ENCODE measurements at regions not wholly inside any gene's neighbourhood (a gene's known extent, or its start where the extent isn't known, plus 50 kb on each side); places are given as distances from the start of the nearest gene placed in this dataset.

DNA sequence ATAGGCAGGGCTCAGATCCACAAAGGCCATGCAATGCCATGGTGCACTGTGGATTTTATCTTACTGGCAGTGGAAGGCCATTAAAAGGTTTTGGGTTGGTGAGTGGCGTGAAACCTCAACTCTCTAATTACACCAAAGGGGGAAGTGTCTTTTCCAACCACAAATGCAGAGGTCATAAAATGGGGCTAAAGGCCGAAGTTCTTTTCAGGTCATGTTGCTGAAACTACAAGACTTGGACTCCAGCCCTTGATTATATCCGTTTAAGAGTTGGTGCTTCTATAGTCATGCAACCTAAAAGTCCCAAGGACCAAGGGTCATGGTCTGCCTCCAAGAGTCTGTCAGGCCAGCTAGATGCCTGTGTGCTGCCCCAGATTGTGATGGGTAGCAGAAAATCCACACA, 434.3 kb downstream of the RAB38 start:
- Histone ChIP-seq H3K36me3 (ENCODE audit: insufficient read depth, low read length) (no peaks in the 10 kb centered on the region), H3K27me3 (ENCODE audit: insufficient read depth, low read depth, low read length) (no peaks in the 10 kb centered on the region), H3K9ac (ENCODE audit: low read length) (no peak overlapping the region), H4K20me1 (ENCODE audit: insufficient read depth) (no peaks in the 10 kb centered on the region), H3K9me2 (ENCODE audit: insufficient read depth, low read length) (no peaks in the 10 kb centered on the region), H3F3A (ENCODE audit: insufficient read depth, low read length, poor library complexity, severe bottlenecking) (no peaks in the 10 kb centered on the region), H3K9me3 (ENCODE audit: low read length) (no peaks in the 10 kb centered on the region), H3K4me2 (ENCODE audit: low read length) (no peak overlapping the region), H3K27ac (ENCODE audit: low read length) (no peak overlapping the region), H2AFZ (ENCODE audit: low read depth, low read length) (no peak overlapping the region), H3K79me2 (replicated peaks; ENCODE audit: insufficient read depth, low read length) (no peaks in the 10 kb centered on the region), H3K4me3 (ENCODE audit: low read length) (no peak overlapping the region)
- no peak for TF ChIP-seq POLR2AphosphoS5 (IDR thresholded peaks at IDR 0.05)
- TF ChIP-seq EP300 (conservative IDR thresholded peaks at IDR 0.05; ENCODE audit: poor library complexity, severe bottlenecking): no peak
- no peak for TF ChIP-seq EZH2 (IDR thresholded peaks at IDR 0.05; ENCODE audit: borderline replicate concordance, insufficient read depth, low read length, poor library complexity, severe bottlenecking)
- no peak for TF ChIP-seq TAF1 (IDR thresholded peaks at IDR 0.05; ENCODE audit: low read depth)
- no peak for TF ChIP-seq MXI1 (conservative IDR thresholded peaks at IDR 0.05; ENCODE audit: poor library complexity, severe bottlenecking)
- TF ChIP-seq, protein P1, sequence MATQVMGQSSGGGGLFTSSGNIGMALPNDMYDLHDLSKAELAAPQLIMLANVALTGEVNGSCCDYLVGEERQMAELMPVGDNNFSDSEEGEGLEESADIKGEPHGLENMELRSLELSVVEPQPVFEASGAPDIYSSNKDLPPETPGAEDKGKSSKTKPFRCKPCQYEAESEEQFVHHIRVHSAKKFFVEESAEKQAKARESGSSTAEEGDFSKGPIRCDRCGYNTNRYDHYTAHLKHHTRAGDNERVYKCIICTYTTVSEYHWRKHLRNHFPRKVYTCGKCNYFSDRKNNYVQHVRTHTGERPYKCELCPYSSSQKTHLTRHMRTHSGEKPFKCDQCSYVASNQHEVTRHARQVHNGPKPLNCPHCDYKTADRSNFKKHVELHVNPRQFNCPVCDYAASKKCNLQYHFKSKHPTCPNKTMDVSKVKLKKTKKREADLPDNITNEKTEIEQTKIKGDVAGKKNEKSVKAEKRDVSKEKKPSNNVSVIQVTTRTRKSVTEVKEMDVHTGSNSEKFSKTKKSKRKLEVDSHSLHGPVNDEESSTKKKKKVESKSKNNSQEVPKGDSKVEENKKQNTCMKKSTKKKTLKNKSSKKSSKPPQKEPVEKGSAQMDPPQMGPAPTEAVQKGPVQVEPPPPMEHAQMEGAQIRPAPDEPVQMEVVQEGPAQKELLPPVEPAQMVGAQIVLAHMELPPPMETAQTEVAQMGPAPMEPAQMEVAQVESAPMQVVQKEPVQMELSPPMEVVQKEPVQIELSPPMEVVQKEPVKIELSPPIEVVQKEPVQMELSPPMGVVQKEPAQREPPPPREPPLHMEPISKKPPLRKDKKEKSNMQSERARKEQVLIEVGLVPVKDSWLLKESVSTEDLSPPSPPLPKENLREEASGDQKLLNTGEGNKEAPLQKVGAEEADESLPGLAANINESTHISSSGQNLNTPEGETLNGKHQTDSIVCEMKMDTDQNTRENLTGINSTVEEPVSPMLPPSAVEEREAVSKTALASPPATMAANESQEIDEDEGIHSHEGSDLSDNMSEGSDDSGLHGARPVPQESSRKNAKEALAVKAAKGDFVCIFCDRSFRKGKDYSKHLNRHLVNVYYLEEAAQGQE (IDR thresholded peaks at IDR 0.05; ENCODE audit: borderline replicate concordance): no peak
- TF ChIP-seq RAD21 (conservative IDR thresholded peaks at IDR 0.05): no peak
- TF ChIP-seq SMC3 (conservative IDR thresholded peaks at IDR 0.05; ENCODE audit: poor library complexity): no peak
- TF ChIP-seq, protein P2, sequence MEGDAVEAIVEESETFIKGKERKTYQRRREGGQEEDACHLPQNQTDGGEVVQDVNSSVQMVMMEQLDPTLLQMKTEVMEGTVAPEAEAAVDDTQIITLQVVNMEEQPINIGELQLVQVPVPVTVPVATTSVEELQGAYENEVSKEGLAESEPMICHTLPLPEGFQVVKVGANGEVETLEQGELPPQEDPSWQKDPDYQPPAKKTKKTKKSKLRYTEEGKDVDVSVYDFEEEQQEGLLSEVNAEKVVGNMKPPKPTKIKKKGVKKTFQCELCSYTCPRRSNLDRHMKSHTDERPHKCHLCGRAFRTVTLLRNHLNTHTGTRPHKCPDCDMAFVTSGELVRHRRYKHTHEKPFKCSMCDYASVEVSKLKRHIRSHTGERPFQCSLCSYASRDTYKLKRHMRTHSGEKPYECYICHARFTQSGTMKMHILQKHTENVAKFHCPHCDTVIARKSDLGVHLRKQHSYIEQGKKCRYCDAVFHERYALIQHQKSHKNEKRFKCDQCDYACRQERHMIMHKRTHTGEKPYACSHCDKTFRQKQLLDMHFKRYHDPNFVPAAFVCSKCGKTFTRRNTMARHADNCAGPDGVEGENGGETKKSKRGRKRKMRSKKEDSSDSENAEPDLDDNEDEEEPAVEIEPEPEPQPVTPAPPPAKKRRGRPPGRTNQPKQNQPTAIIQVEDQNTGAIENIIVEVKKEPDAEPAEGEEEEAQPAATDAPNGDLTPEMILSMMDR (IDR thresholded peaks at IDR 0.05; ENCODE audit: poor library complexity, severe bottlenecking): no peak

DNA sequence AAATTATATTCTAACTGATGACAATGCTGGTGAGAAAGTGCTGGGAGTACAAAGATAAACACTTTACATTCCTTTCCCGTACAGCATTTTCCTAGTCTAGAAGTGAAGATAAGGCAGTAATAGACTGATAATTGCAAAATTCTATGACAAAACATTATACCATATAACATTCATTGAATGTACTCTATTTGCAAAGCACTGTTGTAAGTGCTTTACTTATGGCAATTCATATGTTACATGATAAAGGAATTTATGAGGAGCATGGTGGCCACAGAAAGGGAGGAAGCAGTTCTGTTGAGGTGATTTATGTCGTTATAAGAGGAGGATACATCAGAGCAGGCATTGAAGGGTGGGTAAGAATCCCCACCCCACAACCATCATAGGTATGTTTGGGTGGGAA, 434.8 kb downstream of the RAB38 start:
- Histone ChIP-seq H4K20me1 (ENCODE audit: insufficient read depth) (no peaks in the 10 kb centered on the region), H3K9ac (ENCODE audit: low read length) (no peak overlapping the region), H2AFZ (ENCODE audit: low read depth, low read length) (no peak overlapping the region), H3K36me3 (ENCODE audit: insufficient read depth, low read length) (no peaks in the 10 kb centered on the region), H3F3A (ENCODE audit: insufficient read depth, low read length, poor library complexity, severe bottlenecking) (no peaks in the 10 kb centered on the region), H3K9me2 (ENCODE audit: insufficient read depth, low read length) (no peaks in the 10 kb centered on the region), H3K9me3 (ENCODE audit: low read length) (no peaks in the 10 kb centered on the region), H3K27me3 (ENCODE audit: insufficient read depth, low read depth, low read length) (no peaks in the 10 kb centered on the region), H3K4me3 (ENCODE audit: low read length) (no peak overlapping the region), H3K79me2 (replicated peaks; ENCODE audit: insufficient read depth, low read length) (no peaks in the 10 kb centered on the region), H3K27ac (ENCODE audit: low read length) (no peak overlapping the region), H3K4me2 (ENCODE audit: low read length) (no peak overlapping the region)
- TF ChIP-seq RAD21 (conservative IDR thresholded peaks at IDR 0.05) (no peak), EZH2 (IDR thresholded peaks at IDR 0.05; ENCODE audit: borderline replicate concordance, insufficient read depth, low read length, poor library complexity, severe bottlenecking) (no peak), TAF1 (IDR thresholded peaks at IDR 0.05; ENCODE audit: low read depth) (no peak), POLR2AphosphoS5 (IDR thresholded peaks at IDR 0.05) (no peak), MXI1 (conservative IDR thresholded peaks at IDR 0.05; ENCODE audit: poor library complexity, severe bottlenecking) (no peak), SMC3 (conservative IDR thresholded peaks at IDR 0.05; ENCODE audit: poor library complexity) (no peak), EP300 (conservative IDR thresholded peaks at IDR 0.05; ENCODE audit: poor library complexity, severe bottlenecking) (no peak)
- TF ChIP-seq, protein P1 (IDR thresholded peaks at IDR 0.05; ENCODE audit: borderline replicate concordance): no peak
- TF ChIP-seq, protein P2 (IDR thresholded peaks at IDR 0.05; ENCODE audit: poor library complexity, severe bottlenecking): no peak

Measured in neural cell (in vitro differentiated cells).